ENCODE measurements at regions not wholly inside any gene's neighbourhood (a gene's known extent, or its start where the extent isn't known, plus 50 kb on each side); places are given as distances from the start of the nearest gene placed in this dataset.

DNA sequence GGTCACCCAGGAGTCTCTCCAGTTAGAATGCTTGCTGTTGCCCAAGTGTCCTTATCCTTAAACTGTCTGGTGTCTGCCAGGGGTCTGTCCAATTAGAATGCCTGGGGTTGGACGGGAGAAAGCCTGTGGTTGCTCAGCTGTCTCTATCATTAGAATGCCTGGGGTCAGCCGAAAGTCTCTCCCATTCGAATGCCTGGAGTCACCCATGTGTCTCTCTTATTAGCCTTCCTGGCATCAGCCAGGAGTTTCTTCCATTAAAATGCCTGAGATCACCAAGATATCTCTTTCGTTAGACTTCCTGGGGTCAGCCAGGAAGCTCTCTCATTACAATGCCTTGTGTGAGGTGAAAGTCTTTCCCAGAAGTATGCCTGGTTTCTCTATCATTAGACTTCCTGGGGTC is 1521.0 kb downstream of the UQCRFS1 start:
- no peak for DNase-seq (ENCODE audit: low read depth)

DNA sequence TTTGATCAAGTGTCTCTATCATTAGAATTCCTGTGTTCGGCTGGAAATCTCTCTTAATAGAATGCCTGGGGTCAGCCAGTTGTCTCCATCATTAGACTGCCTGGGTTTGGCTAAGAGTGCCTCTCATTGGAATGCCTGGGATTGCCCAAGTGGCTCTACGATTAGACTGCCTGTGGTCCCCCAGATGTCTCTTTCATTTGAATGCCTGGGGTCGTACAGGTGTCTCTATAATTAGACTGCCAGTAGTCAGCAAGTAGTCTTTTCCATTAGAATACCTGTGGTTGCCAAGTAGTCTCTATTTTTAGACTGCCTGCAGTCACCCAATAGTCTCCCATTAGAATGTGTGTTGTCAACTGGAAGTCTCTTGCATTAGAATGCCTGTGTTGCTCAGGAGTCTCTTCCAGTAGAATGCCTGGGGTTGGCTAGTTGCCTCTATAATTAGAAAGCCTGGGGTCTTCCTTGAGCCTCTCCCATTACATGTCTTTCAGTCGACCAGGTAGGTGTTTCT is 1523.2 kb downstream of the UQCRFS1 start:
- no peak for DNase-seq (ENCODE audit: low read depth)

DNA sequence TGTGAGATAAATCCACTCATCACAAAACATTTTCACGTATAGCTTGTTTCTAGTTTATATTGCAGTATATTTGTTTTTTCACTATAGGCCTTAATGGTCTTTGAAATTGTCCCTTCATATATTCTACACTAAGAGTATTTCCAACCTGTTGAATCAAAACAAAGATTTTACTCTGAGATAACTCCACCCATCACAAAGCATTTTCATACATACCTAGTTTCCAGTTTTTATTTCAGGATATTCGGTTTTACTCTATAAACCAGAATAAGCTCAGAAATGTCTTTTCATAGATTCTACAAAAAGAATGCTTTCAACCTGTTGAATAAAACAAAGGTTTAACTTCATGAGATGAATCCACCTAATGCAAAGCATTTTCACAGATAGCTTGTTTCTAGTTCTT is 1528.7 kb downstream of the UQCRFS1 start:
- no peak for DNase-seq (ENCODE audit: low read depth)

DNA sequence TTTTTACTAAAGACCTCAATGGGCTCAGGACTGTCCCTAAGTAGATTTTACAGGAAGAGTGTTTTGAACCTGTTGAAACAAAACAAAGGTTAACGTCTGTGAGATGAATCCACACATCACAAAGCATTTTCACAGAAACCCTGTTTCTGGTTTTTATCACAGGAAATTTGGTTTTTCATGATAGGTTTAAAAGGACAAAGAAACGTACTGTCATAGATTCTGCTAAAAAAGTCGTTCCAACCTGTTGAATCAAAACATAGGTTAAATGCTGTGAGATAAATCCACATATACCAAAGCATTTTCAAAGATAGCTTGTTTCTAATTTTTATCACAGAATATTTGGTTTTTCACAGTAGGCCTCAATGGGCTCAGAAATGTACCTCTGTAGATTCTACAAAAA is 1531.0 kb downstream of the UQCRFS1 start:
- DNase-seq (ENCODE audit: low read depth) = no peak

DNA sequence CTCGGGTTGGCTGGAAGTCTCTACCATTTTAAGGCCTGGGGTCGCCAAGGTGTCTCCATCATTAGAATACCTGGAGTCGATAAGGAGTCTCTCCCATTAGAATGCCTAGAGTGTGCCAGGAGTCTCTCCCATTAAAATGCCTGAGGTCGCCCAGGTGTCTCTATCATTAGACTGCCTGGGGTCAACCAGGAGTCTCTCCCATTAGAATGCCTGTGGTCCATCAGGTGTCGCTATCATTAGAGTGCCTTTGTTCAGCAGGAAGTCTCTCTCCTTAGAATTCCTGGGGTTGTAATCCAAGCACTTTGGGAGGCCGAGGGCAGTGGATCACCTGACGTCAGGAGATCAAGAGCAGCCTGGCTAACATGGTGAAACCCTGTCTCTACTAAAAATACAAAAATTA is 1533.0 kb downstream of the UQCRFS1 start:
- no peak for DNase-seq (ENCODE audit: low read depth)

DNA sequence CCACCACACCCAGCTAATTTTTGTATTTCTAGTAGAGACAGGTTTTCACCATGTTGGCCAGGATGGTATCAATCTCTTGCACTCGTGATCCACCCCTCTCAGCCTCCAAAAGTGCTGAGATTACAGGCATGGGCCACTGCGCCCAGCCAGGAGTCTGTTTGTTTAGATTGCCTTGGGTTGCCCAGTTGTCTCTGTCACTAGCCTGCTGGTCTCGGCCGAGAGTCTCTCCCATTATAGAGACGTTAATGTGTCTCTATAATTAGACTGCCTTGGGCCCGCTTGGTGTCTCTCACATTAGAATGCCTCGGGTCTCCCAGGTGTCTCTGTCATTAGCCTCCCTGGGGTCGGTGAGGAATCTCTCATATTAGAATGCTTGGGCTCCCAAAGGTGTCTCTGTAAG is 1533.6 kb downstream of the UQCRFS1 start:
- no peak for DNase-seq (ENCODE audit: low read depth)

DNA sequence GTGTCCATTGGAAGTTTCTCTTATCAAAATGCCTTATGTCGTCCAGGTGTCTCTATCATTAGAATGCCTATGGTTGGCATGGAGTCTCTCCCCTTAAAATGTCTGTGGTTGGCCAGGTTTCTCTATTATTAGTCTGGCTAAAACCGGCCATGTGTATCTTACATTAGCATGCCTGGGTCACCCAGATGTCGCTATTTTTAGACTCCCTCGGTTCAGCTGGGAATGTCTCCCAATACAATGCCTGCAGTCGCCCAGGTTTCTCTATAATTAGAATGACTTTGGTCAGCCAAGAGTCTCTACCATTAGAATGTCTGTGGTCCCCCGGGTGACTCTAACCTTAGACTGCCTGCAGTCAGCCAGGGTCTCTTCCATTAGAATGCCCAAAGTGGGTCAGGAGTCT is 1536.1 kb downstream of the UQCRFS1 start:
- no peak for DNase-seq (ENCODE audit: low read depth)

DNA sequence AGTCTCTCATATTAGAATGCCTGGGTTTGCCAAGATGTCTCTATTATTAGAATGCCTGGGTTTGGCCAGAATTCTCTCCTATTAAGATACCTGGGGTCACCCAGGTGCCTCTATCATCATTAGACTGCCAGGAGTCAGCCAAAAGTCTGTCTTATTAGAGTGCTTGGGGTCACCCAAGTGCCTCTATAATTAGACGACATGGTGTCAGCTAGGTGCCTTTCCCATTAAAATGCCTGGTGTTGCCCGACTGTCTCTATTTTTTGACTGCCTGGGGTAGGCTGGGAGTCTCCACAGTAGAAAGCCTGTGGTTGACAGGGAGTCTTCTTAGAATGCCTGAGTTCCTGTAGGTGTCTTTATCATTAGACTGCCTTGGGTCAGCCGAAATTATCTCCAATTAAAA is 1536.6 kb downstream of the UQCRFS1 start:
- DNase-seq (ENCODE audit: low read depth) = no peak

DNA sequence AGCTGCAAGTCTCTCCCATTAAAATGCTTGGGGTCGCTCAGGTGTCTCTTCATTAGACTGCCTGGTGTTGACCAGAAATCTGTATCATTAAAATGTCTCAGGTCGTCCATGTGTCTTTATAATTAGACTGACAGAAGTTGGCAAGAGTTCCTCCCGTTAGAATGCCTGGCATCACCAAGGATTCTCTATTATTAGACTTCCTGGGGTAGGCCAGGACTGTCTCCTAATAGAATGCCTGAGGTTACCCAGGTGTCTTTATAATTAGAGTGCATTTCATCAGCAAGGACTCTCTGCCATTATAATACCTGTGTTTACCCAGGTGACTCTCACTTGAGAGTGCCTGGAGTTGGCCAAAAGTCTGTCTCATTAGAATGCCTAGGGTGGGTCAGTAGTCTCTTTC is 1537.2 kb downstream of the UQCRFS1 start:
- no peak for DNase-seq (ENCODE audit: low read depth)

DNA sequence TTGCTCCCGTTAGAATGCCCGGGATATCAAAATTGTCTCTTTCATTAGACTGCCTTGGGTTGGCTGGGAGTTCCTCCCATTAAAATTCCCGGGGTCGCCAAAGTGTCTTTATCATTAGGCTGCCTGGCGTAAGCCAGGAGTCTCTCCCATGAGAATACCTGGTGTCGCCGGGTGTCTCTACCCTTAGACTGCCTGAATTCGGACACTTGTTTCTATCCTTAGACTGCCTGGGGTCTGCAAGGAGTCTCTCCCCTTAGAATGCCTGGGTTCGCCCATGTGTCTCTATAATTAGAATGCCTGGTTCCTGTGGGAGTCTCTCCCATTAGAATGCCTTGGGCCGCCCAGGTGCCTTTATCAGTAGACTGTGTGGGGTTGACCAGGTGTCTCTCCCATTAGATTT is 1538.2 kb downstream of the UQCRFS1 start:
- DNase-seq (ENCODE audit: low read depth) = no peak

DNA sequence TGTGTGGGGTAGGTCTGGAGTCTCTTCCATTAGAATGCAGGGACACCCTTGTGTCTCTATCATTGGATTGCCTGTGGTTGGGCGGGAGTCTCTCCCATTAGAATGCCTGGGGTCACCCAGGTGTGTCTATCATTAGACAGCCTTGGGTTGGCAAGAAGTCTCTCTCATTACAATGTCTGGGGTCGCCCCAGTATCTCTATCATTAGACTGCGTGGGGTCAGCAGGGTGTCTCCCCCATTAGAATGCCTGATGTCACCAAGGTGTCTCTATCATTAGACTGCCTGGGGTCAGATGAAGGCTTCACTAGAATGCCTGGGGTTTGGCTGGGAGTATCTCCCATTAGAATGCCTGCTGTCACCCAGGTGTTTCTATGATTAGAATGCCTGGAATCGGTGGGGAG is 1539.0 kb downstream of the UQCRFS1 start:
- DNase-seq (ENCODE audit: low read depth) = no peak

DNA sequence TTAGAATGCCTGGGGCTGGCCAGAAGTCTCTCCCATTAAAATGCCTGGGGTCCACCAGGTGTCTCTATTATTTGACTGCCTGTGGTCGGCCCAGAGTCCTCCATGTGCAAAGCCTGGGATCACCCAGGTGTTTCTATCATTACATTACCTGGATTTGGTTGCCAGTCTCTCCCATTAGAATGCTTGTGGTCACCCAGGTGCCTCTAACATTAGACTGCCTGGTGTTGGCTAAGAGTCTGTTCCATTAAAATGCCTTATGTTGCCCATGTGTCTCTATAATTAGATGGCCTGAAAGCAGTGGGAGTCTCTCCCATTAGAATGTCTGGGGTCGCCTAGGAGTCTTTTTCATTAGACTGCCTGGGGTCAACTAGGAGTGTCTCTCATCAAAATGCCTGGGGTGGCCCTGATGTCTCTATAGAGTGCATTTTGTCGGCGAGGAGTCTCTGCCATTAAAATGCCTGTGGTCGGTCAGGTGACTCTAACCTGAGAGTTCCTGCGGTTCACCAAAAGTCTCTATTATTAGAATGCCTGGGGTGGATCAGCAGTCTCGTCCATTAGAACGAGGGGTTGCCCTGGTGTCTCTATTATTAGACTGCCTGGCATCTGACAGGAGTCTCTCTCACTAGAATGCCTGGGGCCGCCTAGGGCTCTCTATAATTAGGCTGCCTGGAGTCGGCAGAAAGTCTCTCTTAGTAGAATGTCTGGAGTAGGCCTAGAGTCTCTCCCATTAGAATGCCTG is 1540.5 kb downstream of the UQCRFS1 start:
- no peak for DNase-seq (ENCODE audit: low read depth)

DNA sequence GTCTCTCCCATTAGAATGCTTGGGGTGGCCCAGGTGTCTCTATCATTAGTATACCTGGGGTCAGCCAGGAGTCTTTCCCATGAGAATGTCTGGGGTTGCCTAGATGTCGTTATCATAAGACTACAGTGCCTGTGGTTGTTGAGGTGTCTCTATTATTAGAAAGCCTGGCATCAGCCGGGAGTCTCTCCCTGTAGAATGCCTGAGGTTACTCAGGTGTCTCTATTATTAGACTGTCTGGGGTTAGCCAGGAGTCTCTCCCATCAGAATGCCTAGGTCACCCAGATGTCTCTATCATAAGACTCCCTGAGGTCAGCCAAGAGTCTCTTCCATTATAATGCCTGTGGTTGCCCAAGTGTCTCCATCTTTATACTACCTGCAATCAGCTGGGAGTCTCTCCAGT is 1541.1 kb downstream of the UQCRFS1 start:
- no peak for DNase-seq (ENCODE audit: low read depth)

DNA sequence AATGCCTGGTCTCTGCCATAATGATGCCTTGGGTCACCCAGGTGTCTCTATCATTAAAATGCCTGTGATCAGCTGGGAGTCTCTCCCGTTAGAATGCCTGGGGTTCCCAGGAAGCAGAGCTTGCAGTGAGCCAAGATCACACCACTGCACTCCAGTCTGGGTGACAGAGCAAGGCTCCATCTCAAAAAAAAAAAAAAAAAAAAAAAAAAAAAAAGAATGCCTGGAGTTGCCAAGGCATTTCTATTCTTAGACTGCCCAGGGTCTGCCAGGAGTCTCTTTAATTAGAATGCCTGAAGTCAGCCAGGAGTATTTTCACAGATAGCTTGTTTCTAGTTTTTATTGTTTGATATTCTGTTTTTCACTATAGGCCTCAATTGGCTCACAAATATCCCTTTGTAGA is 1552.5 kb downstream of the UQCRFS1 start:
- DNase-seq (ENCODE audit: low read depth) = no peak

DNA sequence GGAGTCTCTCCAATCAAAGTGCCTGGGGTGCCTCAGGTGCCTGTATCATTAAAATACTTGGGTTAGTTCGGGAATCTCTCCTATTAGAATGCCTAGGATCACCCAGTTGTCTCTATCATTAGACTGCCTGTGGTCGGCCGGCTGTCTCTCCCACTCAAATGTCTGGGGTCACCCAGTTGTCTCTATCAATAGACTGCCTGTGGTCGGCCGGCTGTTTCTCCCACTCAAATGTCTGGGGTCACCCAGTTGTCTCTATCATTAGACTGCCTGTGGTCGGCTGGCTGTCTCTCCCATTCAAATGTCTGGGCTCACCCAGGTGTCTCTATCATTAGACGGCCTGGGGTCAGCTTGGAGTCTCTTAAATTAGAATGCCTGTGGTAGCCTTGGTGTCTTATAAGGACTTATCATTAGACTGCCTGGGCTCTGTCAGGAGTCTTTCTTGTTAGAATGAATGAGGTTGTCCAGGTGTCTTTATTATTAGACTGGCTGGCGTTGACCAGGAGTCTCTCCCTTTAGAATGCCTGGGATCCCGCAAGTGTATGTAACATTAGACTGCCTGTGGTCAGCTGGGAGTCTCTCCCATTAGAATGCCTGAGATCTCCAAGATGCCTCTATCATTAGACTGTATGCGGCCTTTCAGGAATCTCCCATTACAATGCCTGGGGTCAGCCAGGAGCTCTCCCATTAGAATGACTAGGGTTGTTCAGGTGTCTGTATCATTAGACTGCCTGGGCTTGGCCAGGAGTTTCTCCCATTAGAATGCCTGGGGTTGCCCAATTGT is 1555.5 kb downstream of the UQCRFS1 start:
- no peak for DNase-seq (ENCODE audit: low read depth)

DNA sequence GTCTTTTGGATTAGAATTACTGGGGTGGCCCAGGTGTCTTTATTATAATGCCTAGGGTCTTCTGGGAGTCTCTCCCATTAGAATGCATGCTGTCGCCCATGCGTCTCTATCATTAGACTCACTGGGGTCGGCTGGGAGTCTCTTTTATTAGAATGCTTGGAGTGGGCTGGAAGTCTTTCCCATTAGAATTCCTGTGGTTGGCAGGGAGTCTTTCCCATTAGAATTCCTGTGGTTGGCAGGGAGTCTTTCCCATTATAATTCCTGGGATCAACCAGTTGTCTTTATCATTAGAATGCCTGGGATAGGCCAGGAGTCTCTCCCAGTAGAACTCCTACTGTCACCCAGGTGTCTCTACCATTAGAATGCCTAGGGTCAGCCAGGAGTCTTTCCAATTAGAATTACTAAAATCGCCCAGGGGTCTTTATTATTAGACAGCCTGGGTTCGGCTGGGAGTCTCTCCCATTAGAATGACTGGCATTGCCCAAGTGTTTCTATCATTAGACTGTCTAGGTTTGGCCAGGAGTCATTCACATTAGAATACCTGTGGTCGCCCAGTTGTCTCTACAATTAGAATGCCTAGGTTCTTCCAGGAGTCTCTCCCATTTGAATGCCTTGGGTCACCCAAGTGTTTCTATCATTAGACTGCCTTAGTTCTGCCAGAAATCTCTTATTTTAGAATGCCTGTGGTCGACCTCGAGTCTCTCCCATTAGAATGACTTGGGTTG is 1558.5 kb downstream of the UQCRFS1 start:
- DNase-seq (ENCODE audit: low read depth) = no peak

DNA sequence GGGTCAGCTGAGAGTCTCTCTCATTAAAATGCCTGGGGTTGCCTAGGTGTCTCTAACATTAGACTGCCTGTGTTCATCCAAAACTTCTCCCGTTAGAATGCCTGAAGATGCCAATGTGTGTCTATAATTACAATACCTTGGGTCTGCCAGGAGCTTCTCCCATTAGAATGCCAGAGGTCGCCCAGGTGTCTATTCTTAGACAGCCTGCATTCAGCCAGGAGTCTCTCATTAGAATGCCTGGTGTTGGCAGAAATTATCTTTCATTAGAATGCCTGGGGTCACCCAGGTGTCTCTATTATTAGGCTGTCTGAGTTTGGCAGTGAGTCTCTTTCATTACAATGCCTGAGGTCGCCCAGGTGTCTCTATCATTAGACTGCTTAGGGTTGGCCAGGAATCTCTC is 1560.2 kb downstream of the UQCRFS1 start:
- DNase-seq (ENCODE audit: low read depth) = no peak

DNA sequence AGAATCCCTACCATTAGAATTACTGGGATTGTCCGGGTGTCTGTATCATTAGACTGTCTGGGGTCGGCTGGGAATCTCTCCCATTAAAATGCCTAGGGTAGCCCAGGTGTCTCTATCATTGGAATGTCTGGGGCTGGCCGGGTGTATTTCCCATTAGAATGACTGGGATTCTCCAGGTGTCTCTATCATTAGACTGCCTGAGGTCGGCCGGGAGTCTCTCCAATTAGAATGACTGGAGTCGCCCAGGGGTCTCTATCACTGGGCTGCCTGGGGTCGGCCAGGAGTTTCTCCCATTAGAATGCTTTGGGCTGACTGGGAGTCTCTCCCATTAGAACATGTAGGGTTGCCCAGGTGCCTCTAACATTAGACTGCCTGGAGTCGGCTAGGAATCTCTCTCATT is 1560.7 kb downstream of the UQCRFS1 start:
- no peak for DNase-seq (ENCODE audit: low read depth)

DNA sequence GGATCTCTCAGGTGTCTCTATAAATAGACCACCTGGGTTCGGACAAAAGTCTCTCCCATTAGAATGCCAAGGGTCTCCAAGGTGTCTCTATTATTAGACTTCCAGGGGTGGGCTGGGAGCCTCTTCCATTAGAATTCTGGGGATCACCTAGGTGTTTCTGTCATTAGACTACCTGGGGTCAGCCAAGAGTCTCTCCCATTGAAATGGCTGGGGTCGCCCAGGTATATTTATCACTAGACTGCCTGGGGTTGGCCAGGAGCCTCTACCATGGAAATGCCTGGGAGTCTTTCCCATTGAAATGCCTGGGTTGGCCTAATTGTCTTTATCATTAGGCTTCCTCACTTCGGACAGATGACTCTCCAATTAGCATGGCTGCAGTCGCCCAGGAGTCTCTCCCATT is 1565.5 kb downstream of the UQCRFS1 start:
- no peak for DNase-seq (ENCODE audit: low read depth)

DNA sequence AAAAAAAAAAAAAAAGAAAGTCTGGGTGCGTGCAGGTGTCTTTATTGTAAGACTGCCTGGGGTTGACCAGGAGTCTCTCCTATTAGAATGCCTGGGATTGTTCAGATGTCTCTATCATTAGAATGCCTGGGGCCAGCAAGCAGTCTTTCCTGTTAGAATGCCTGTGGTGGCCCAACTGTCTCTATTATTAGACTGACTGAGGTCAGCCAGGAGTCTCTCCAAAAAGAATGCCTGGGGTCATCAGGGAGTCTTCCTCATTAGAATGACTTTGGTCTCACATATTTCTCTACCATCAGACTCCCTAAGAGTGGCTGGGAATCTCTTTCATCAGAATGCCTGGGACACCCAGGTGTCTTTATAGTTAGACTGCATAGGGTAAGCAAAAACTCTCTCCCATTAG is 1577.5 kb downstream of the UQCRFS1 start:
- no peak for DNase-seq (ENCODE audit: low read depth)

DNA sequence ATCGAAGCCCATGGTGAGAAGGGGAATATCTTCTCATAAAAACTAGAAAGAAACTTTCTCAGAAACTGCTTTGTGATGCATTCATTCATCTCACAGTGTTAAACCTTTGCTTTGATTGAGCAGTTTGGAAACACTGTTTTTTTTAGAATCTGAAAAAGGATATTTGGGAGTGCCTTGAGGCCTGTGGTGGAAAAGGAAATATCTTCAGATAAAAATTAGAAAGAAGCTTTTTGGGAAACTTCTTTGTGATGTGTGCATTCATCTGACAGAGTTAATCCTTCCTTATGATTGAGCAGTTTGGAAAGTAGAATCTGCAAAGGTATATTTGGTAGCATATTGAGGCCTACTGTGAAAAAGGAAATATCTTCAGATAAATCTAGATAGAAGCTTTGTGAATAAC is 1594.9 kb downstream of the UQCRFS1 start:
- no peak for DNase-seq (ENCODE audit: low read depth)

DNA sequence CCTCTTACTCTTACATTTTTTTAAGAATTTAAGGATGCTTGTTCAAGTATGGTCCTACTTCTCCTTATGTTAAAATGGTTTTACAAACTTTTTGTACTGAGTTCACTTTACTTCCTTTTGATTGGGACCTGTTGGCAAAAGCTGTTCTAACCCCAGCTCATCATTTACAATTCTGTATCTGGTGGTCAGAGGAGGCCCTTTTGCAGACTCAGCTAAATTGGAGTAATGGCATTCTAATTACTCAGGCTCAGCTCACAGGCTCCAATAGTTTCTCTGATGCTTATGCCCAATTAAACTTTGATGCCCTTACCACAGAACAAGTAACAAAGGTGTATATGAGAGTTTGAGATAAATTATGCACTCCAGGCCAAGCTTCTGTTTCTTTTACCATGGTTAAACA is 1632.0 kb downstream of the UQCRFS1 start:
- no peak for DNase-seq (ENCODE audit: low read depth)
